HG02970 (cell line): ENCODE measurements at regions not wholly inside any gene's neighbourhood (a gene's known extent, or its start where the extent isn't known, plus 50 kb on each side); places are given as distances from the start of the nearest gene placed in this dataset.
"Not testable (repeated sequence)": the region's sequence is repeated elsewhere in the genome, so short reads cannot be mapped to it uniquely, and the experiment has no call there.

Experiments used
- ATAC-seq: cut with Tn5 transposase; IDR thresholded peaks from one replicate; pipeline ENCODE4 v1.9.1; 2021; ENCODE audit warnings: mild to moderate bottlenecking, moderate library complexity, moderate number of reproducible peaks; ENCODE audit not compliant: unreplicated experiment, low FRiP score

DNA sequence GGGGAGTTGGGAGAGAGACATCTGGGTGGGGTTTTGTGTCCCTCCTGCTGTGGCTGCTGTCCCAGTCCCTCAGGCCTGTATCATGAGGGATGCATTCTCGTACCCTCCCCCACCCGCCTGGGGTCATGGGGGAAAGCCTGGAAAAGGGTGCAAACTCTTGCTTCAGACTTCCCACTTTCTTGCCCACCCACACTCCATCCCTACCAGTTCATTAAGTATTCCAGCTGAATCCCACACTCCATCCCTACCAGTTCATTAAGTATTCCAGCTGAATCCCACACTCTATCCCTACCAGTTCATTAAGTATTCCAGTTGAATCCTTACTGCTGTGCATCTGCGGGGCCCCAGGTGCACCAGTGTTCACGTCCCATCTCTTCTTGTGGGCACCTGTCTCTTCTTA lies 116.3 kb downstream of the ACAA2 start:
- no peak for ATAC-seq

DNA sequence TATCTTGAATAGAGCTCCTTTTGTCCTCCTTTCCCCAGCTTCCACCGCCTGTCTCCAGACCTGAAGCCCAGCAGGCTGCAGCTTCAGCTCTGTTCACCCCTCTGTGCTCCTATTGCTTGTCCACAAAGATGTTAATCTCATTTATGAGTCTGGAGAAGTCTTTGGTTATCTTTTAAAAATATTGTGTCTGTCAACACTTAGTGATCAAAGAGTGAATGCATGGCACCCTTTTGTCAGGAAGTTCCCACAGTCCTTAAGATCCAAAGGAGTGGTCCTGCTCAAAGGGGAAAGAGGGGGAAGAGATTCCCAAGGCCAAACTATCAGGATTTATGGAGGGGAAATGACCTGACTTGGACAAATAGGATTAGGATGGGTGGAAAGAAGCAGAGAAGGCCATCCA lies 118.9 kb downstream of the ACAA2 start:
- no peak for ATAC-seq

DNA sequence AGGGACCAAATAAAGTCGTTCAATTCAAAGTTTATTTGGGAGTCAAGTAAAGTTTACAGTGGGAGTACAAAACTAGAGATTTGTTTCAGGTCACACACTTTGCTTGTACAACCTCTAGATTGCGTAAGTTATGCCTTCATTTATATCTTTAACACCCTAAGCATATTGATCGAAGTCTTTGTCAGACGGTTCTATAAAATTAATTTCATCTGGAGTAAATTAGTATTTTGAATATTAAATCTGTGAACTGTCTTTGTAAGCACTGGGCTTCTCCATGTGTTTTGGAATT lies 119.7 kb downstream of the ACAA2 start:
- no peak for ATAC-seq

DNA sequence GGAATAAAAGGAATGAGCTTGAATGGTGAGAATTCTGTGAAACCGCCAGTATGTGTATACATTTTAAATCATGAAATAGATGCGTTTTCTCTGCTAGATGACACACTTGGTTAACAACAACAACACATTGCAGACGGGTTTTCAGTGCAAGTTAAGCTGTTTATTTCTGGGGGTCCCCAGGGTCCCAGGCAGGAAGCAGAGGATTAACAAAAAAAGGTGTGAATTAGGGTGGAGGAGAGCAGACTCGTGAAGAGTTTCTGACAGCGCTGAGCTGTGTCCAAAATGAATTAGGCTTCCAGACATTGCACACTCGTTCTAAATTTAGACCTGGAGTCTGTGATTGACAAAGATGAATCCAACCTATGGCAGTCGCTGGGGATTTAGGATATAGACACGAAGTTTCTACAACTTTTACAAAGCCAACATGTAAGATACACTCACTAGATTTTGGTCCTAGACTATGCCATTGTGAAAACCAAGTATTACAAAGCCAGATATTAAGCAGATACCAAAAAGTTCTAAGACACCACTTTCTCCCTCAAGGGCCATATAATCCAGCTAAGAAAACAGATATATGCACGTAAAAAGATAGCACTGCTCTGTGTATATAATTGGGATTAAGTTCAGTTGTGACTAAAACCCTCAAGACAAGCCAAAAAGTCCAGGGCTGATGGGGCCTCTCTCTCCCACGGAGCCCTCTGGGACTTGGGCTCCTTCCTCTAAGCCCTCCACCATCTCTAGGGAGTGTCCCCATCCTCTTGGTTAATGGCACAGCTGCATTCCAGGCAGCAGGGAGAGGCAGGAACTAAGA lies 120.2 kb downstream of the ACAA2 start:
- no peak for ATAC-seq

DNA sequence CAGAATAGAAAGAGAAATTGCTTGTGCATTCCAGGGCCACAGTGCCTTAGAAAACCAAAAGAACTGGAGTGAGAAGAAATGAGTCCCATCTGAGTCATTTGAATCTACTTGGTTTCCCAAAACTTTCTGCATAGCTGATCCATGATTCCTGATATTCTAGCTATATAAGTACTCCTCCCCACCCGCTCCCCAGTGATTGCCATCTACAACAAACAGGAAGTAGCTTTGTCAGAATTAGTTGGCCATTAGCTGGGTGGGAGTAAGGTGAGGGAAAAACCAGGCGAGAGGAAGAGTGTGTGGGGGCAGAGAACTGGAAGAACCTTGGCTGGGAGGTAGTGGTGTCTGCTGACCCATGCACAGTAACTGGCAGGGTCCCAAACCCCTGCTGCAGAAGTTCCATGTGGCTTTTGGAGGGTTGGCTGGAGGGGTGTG lies 122.1 kb downstream of the ACAA2 start:
- no peak for ATAC-seq

DNA sequence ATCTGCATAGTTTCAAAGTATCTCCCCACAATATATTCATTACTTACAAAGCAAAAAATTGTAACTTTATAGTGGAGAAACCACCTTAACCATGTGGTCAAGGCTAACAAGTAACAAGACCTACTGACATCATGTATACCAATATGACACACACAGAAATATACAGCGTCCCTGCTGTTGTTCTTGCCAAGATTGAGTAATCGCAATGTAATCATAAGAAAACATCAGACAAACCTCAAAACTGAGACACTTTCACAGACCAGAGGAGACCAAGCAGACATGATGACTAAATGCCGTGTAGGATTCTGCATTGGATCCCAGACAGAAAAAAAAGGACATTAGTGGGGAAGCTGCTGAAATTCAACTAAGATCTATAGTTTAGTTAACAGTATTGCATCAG lies 123.0 kb downstream of the ACAA2 start:
- ATAC-seq = no peak

DNA sequence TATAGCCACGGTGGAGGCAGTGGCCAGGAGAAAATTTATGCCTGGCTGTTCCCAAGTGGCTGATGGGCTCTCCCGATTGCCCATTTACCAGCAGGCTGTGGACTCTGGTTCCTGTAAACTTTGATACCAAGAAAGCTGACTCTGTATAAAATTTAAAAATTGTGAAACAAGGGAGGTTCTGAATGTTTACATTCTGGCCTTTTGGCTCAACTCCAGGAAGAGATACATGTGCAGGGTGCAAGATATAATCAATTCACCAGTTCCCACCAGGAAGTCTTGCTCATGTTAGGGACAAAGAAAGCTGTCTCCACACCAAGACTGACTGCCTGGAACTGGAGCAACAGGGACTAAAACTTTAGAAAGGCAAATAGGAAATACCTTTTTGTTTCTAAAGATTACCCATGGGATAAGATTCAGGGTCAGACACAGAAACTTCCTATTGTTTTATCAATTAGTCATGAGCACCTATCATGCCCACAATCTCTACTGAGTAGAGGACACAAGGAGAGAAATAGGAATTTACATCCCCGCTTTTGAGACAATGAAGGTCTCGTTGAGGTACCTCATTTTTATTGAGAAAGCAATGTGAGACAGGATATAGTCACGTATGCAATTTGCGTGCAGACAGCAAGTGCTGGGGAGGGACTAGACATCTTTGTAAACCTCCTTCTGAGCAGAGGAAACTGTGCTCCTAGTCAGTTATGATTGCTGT lies 123.5 kb downstream of the LIPG start:
- ATAC-seq = no peak

DNA sequence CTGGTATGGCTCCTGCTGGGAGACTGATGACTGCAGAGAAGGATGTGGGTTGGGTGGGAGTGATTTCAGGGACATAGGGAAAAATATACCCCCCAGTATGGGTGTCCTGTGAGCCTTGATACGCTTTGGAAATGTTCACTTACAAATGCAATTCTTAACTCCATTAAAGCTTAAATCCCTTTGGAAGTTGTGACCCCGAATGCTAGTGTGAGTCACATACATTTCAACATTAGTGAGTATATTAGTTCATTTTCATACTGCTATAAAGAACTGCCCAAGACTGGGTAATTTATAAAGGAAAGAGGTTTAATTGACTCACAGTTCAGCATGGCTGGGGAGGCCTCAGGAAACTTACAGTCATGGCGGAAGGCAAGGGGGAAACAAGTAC lies 120.9 kb downstream of the LIPG start:
- not testable (repeated sequence) for ATAC-seq

DNA sequence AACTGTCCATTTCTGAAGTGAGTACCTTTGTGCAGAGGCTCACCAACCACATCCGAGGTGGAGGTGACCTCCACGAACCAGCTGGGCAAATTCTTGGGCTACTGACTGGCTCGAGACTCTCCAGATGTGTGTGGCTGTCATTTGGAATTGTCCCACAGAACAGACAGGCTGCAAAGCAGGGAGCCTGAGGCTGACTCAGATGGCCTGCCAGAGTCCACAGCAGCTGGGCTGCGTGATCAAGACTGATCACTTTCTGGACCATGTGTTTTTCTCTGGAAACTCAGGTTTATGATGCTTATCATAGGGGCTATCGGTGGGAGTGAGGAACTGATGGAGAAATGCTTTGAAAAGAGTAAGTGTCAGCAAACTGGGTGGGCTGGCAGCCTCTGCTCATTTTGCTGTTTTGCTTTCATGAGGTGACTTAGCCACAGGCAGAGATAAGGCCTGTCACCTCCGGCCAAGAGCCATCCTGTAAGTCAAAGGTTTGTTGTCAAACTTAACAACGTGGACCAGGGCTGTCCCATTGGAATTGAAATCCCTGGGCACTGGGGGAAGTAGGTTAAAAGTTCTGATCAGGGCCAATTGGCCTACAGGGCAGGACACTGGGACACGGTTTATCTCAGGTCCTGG lies 120.4 kb downstream of the LIPG start:
- no peak for ATAC-seq

DNA sequence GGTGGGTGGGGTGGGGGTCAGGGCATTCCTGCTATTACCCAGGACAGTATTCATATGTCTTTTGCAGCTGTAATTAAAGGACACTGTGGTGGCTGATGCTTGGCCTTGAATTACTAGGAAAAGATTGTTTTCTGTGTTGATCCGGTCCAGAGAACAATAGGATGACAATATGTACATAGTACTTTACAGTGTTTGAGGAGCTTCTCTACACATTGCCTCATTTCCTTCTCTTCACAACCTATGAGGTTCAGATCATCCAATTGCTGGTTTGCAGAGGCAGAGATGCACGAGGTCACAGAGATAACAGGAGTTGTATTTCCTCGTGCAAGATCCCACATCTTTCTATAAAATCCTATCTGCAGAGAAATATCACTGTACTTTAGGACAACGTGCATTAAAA lies 119.5 kb downstream of the LIPG start:
- no peak for ATAC-seq

DNA sequence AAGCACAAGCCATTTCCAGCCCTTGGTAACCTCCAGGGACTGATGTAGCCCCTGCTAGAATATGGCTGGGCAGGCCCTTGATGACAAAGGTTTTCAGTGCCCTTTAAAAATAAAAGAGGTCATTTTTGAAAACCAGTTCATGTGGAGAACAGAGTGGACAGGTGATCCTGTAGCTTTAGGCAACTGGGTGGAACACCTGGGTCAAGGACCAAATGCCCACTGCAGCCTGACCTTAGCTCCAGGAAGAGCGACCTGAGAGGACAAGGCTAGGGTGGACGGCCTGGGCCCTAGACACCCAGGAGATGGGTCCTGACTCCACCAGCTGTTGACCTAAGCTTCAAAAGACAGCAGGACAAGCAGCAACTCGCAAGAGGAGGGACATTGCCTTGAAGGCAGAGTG lies 116.6 kb downstream of the LIPG start:
- no peak for ATAC-seq

DNA sequence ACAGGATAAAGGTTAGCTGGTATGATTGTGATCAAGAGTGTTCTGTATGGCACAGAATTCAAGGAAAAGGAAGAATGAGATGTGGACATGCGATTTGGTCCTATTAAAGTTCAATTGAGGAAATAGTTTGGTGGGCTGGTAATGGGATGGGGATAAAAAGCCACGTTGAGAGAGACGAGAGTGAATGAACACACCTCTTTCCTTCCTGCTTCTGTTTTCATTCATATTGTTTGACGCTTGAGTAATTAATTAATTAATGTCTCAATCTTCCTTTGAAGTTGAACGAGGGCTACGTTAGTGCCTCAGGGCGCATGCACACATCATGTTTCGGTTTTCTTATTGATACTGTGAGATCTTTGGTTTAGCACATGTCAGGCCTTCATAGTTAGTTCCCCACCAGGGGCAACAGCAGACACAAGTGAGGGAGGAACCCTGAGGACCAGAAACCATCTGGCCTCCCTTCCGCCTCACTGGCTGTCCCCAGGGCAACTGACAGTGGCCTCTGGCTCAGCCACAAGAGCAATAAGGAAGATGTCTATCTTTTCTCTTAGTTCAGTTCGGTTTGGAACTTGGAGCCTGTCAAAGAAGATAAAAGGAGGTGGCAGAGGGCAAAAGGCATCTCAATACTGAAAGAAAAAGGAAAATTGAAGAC lies 116.0 kb downstream of the LIPG start:
- ATAC-seq = peak; percentile 75

DNA sequence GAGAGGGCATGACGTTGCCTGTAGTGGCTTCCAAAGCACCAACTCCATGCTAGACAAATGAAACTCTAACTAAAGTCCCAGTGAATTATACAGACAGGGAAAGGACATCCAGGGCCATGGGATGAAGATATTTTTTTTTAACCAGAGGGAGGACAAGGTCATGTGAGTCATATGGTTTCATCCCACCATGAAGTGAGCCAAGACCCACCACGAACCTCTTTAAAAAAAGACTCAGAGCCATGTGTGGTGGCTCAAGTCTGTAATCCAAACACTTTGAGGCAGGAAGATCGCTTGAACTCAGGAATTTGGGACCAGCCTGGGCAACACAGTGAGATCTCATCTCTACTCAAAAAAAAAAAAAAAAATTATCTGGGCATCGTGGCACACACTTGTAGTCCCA lies 115.2 kb downstream of the LIPG start:
- no peak for ATAC-seq

DNA sequence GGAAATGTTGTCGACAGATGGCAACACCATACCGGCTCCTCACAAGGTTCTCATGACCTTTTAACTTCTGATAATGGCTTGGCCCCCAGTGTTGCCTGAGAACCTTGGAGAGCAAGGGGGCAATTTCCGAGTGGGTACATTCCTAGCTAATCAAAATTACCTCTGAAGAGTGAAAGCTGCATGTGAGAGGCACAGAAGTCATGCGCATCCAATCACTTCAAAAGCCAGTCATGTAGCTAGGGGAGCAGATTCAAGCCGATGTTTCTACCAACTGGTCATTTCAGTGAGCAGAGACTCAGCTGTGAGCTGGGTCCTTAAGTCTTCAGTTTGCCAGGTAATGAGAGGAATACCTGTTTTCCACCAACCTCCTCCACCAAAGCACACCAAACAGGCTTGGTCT lies 111.4 kb downstream of the LIPG start:
- ATAC-seq = no peak

DNA sequence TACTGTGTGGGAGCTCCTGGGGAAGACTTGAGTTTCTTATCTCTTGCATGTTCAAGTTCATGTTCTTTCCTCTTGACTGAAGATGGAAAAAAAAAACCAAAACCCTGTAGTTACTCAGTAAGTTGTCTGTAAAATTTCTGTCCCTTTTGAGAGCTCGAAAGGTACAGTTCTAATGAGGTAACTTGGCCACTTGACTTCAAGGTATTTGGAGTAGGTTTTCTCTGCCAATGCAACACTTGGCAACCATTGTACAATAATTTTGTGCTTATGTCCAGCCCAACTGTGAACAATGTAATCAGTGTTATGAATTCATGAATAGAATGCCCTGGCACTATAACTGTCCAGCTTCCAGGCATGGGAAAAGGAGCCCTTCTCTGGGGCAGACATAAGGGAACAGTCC lies 111.0 kb downstream of the LIPG start:
- no peak for ATAC-seq

DNA sequence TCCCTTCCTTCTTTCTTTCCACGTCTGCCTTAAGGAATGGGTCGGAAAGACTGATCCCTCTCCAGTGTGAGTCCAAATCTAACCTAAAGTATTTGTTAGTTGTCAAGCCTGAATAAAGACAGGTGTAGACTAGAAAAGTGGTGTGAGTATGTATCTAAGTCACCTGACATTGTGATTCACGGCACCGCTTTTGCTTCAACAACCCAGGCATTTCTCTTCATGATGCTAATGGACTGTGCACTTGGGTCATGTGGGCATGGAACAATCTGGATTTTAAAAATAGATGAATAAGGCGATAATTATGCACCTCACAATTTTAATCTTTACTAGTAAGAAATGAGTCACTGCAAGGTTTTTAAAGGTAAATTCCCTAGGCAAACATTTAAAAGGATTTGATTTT lies 107.5 kb downstream of the LIPG start:
- no peak for ATAC-seq

DNA sequence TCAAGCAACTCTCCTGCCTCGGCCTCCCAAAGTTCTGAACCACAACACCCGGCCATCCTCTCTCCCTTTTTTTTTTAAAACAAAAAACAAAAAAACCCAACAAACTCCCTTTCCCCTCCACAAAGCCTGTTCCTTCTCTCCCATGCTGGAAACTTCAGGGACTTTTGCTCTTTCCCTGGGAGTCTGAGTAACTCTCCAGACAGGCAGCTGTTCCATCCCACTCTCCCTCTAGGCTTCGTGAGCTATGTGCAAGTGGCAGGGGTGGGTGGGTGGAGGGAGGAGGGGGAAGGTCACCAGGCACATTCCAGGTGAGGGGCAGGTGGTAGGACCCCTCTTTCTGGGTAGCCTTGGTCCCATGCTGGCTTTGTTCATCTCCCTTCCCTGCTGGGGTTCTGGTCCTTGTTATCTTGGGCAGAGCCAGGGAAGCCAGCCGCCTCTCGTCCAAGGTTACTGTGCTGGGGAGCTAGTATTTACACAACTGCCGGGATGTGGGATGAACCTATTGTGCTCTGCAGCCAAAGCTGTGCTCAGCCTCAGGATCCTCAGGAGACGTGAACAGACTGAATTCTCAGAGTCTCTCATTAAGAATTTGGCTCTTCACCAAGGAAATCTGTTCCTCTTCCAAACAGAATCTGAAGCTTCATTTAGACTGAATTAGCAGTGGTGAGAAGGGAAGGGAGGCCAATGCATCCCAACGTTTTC lies 106.9 kb downstream of the LIPG start:
- ATAC-seq = no peak

DNA sequence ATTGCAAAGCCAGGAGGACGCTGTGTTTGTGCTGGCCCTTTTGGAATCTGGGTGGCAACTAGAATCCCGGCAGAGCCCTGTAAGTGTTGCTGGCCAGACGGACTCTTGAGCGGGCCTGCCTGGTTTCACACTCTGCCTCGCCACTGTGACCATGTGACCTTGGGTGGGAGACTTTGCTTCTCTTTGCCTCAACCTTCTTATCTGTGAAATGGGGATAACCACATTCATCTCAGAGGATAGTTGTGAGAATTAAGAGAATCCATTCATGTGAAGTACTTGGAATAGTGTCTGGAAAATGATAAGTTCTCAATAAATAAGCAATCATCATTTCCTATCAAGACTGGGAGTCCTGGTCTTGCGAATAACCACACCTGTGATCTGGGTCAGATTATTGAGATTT lies 105.6 kb downstream of the LIPG start:
- no peak for ATAC-seq

DNA sequence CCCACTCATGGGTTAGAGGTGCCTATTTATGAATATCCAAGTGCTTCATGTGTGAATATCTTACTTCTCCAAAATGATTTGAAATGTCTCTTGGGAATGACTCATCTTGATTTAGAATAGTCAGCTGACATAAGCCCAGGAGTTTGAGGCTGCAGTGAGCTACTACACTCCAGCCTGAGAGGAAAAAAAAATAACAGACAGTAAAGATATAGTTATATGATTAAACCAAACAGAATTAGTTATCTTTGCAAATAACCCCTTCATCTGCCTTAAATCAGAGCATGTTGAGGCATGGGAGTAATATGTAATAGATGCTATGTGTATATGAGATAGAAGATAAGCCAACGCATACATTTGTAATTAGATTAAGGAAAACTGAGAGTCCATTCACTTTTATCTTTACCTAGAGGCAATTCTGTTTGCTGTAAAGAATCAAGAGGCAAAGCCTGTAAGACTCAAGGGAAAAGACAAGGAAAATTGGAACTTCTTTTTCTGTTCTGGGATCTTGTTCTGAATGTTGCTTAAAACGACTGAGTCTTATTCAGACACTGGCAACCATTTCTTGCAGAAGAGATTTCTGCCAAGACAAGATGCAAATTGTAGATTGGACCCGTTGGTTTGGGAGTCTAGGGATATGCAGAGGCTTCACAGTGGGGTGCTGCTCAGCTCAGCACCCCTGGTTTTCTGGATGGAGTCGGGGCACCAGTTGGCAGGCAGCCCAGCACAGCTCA lies 104.4 kb downstream of the LIPG start:
- no peak for ATAC-seq
